ENCODE measurements at regions not wholly inside any gene's neighbourhood (a gene's known extent, or its start where the extent isn't known, plus 50 kb on each side); places are given as distances from the start of the nearest gene placed in this dataset.
"Not testable (repeated sequence)": the region's sequence is repeated elsewhere in the genome, so short reads cannot be mapped to it uniquely, and the experiment has no call there.

- not testable (repeated sequence) for H3K36me3 Mint-ChIP-seq, H3K27me3 Mint-ChIP-seq, DNase-seq, H3K9me3 Mint-ChIP-seq, H3K27ac Mint-ChIP-seq, H3K4me1 Mint-ChIP-seq, H3K4me3 Mint-ChIP-seq
Observed at GRCh38 chr9:115347776-115348175, 229.8 kb upstream of the TNC start.

- H3K27ac Mint-ChIP-seq, H3K4me3 Mint-ChIP-seq: not testable (repeated sequence)
Observed at GRCh38 chr9:115348936-115349335, 231.0 kb upstream of the TNC start.

GRCh38 chr9:115349542-115349941 is 231.6 kb upstream of the TNC start:
- Mint-ChIP-seq H3K4me3 (no peak overlapping the region), H3K36me3 (no peaks in the 10 kb centered on the region)

More at GRCh38 chr9:115348936-115349335, 231.0 kb upstream of the TNC start:
- not testable (repeated sequence) for H3K9me3 Mint-ChIP-seq, H3K4me1 Mint-ChIP-seq, H3K27me3 Mint-ChIP-seq, DNase-seq, H3K36me3 Mint-ChIP-seq

GRCh38 chr9:115350548-115350947 is 232.6 kb upstream of the TNC start:
- no peak for DNase-seq
- Mint-ChIP-seq H3K36me3 (no peaks in the 10 kb centered on the region), H3K27me3 (no peaks in the 10 kb centered on the region), H3K9me3 (peaks cover 6% of the 10 kb centered on the region), H3K4me3 (no peak overlapping the region), H3K27ac (no peak overlapping the region), H3K4me1 (no peaks in the 10 kb centered on the region)

More at GRCh38 chr9:115349542-115349941, 231.6 kb upstream of the TNC start:
- Mint-ChIP-seq H3K4me1 (no peaks in the 10 kb centered on the region), H3K9me3 (peaks cover 6% of the 10 kb centered on the region), H3K27ac (no peak overlapping the region), H3K27me3 (no peaks in the 10 kb centered on the region)
- no peak for DNase-seq

GRCh38 chr9:115353681-115354080 is 235.7 kb upstream of the TNC start:
- DNase-seq: no peak
- no peaks in the 10 kb centered on the region for H3K4me1 Mint-ChIP-seq
- H3K4me3 Mint-ChIP-seq: no peak overlapping the region
- no peaks in the 10 kb centered on the region for H3K9me3 Mint-ChIP-seq
- H3K27me3 Mint-ChIP-seq: no peaks in the 10 kb centered on the region
- no peaks in the 10 kb centered on the region for H3K36me3 Mint-ChIP-seq
- H3K27ac Mint-ChIP-seq: no peak overlapping the region

- Mint-ChIP-seq H3K27ac (no peak overlapping the region), H3K36me3 (no peaks in the 10 kb centered on the region), H3K4me1 (no peaks in the 10 kb centered on the region), H3K27me3 (no peaks in the 10 kb centered on the region), H3K4me3 (no peak overlapping the region), H3K9me3 (no peaks in the 10 kb centered on the region)
- no peak for DNase-seq
Observed at GRCh38 chr9:115357821-115358220, 239.9 kb upstream of the TNC start.

GRCh38 chr9:115359017-115359780 is 241.2 kb upstream of the TNC start:
- no peaks in the 10 kb centered on the region for H3K9me3 Mint-ChIP-seq
- no peaks in the 10 kb centered on the region for H3K4me1 Mint-ChIP-seq
- no peaks in the 10 kb centered on the region for H3K27me3 Mint-ChIP-seq
- no peaks in the 10 kb centered on the region for H3K36me3 Mint-ChIP-seq
- no peak overlapping the region for H3K4me3 Mint-ChIP-seq
- H3K27ac Mint-ChIP-seq: no peak overlapping the region
- no peak for DNase-seq

GRCh38 chr9:115360122-115360521 is 242.2 kb upstream of the TNC start:
- Mint-ChIP-seq H3K4me3 (no peak overlapping the region), H3K9me3 (no peaks in the 10 kb centered on the region), H3K27ac (no peak overlapping the region), H3K27me3 (no peaks in the 10 kb centered on the region), H3K4me1 (no peaks in the 10 kb centered on the region), H3K36me3 (no peaks in the 10 kb centered on the region)
- no peak for DNase-seq

GRCh38 chr9:115362101-115362500 is 244.1 kb upstream of the TNC start:
- H3K27me3 Mint-ChIP-seq: no peaks in the 10 kb centered on the region
- H3K27ac Mint-ChIP-seq: no peak overlapping the region
- DNase-seq: no peak
- H3K4me1 Mint-ChIP-seq: no peaks in the 10 kb centered on the region
- no peaks in the 10 kb centered on the region for H3K36me3 Mint-ChIP-seq
- no peak overlapping the region for H3K4me3 Mint-ChIP-seq
- H3K9me3 Mint-ChIP-seq: no peaks in the 10 kb centered on the region

GRCh38 chr9:115362640-115363039 is 244.7 kb upstream of the TNC start:
- Mint-ChIP-seq H3K4me3 (no peak overlapping the region), H3K36me3 (no peaks in the 10 kb centered on the region)

GRCh38 chr9:115364991-115365390 is 247.0 kb upstream of the TNC start:
- Mint-ChIP-seq H3K9me3 (no peaks in the 10 kb centered on the region), H3K4me3 (no peak overlapping the region), H3K27ac (no peak overlapping the region), H3K27me3 (peaks cover 12% of the 10 kb centered on the region), H3K4me1 (no peaks in the 10 kb centered on the region), H3K36me3 (no peaks in the 10 kb centered on the region)
- DNase-seq: no peak

More at GRCh38 chr9:115362640-115363039, 244.7 kb upstream of the TNC start:
- no peaks in the 10 kb centered on the region for H3K4me1 Mint-ChIP-seq
- no peak overlapping the region for H3K27ac Mint-ChIP-seq
- no peak for DNase-seq
- H3K9me3 Mint-ChIP-seq: no peaks in the 10 kb centered on the region
- no peaks in the 10 kb centered on the region for H3K27me3 Mint-ChIP-seq

GRCh38 chr9:115367321-115367720 is 249.4 kb upstream of the TNC start:
- no peak for DNase-seq
- no peak overlapping the region for H3K4me3 Mint-ChIP-seq
- no peaks in the 10 kb centered on the region for H3K4me1 Mint-ChIP-seq
- peaks cover 12% of the 10 kb centered on the region for H3K27me3 Mint-ChIP-seq
- no peaks in the 10 kb centered on the region for H3K36me3 Mint-ChIP-seq
- no peak overlapping the region for H3K27ac Mint-ChIP-seq
- H3K9me3 Mint-ChIP-seq: peaks cover 5% of the 10 kb centered on the region

GRCh38 chr9:115367780-115368525 is 250.0 kb upstream of the TNC start:
- no peaks in the 10 kb centered on the region for H3K4me1 Mint-ChIP-seq
- peaks cover 12% of the 10 kb centered on the region for H3K27me3 Mint-ChIP-seq
- no peak for DNase-seq
- no peaks in the 10 kb centered on the region for H3K36me3 Mint-ChIP-seq
- H3K27ac Mint-ChIP-seq: no peak overlapping the region
- no peak overlapping the region for H3K4me3 Mint-ChIP-seq
- peaks cover 7% of the 10 kb centered on the region for H3K9me3 Mint-ChIP-seq

GRCh38 chr9:115369322-115369957 is 251.5 kb upstream of the TNC start:
- Mint-ChIP-seq H3K4me3 (no peak overlapping the region), H3K27ac (no peak overlapping the region), H3K36me3 (no peaks in the 10 kb centered on the region), H3K9me3 (peaks cover 7% of the 10 kb centered on the region), H3K27me3 (peaks cover 12% of the 10 kb centered on the region), H3K4me1 (no peaks in the 10 kb centered on the region)
- no peak for DNase-seq

GRCh38 chr9:115373000-115373709 is 255.2 kb upstream of the TNC start:
- DNase-seq: no peak
- Mint-ChIP-seq H3K9me3 (peaks cover 7% of the 10 kb centered on the region), H3K4me1 (no peaks in the 10 kb centered on the region), H3K36me3 (no peaks in the 10 kb centered on the region), H3K4me3 (no peak overlapping the region), H3K27me3 (peaks cover 8% of the 10 kb centered on the region), H3K27ac (no peak overlapping the region)
